Memory B cell (primary cell): ENCODE measurements at regions not wholly inside any gene's neighbourhood (a gene's known extent, or its start where the extent isn't known, plus 50 kb on each side); places are given as distances from the start of the nearest gene placed in this dataset.
A peak's percentile ranks its signal among the peaks of the same experiment; 100 is the strongest.

ENCODE experiments used
- ATAC-seq: fragments of 150-1000 bp; cut with Tn5 transposase; 2 replicates; pipeline ENCODE4 v1.10.0; 2021; ENCODE audit warnings: low read depth, mild to moderate bottlenecking, moderate library complexity
- DNase-seq, 2 donors: peaks; one replicate each; pipeline ENCODE4 v3.0.0; 2022; ENCODE audit warnings: low spot score in 2 of 2
- H3K27ac Mint-ChIP-seq: one replicate; pipeline ENCODE4 v1.8.0; 2022; ENCODE audit warnings: mild to moderate bottlenecking, moderate library complexity, mixed read lengths
- H3K27me3 Mint-ChIP-seq: one replicate; pipeline ENCODE4 v1.8.0; 2022; ENCODE audit warnings: mixed read lengths
- H3K36me3 Mint-ChIP-seq: one replicate; pipeline ENCODE4 v1.8.0; 2022; ENCODE audit warnings: mild to moderate bottlenecking, mixed read lengths
- H3K4me1 Mint-ChIP-seq: one replicate; pipeline ENCODE4 v1.8.0; 2022; ENCODE audit warnings: mixed read lengths
- H3K4me3 Mint-ChIP-seq: one replicate; pipeline ENCODE4 v1.8.0; 2022; ENCODE audit warnings: mild to moderate bottlenecking, moderate library complexity, mixed read lengths
- H3K9me3 Mint-ChIP-seq: one replicate; pipeline ENCODE4 v1.8.0; 2022; ENCODE audit warnings: mixed read lengths

GRCh38 chr13:29684441-29684840, 89.0 kb upstream of the SLC7A1 start:
- H3K27me3 Mint-ChIP-seq, result peaks cover 14% of the 10 kb centered on the region

GRCh38 chr13:29683041-29683440, 87.6 kb upstream of the SLC7A1 start:
- H3K36me3 Mint-ChIP-seq, result no peaks in the 10 kb centered on the region
- no peaks in the 10 kb centered on the region for H3K4me1 Mint-ChIP-seq
- H3K27me3 Mint-ChIP-seq, result peaks cover 15% of the 10 kb centered on the region
- no peak overlapping the region for H3K4me3 Mint-ChIP-seq
- ATAC-seq, result no peak
- no peak for DNase-seq
- H3K27ac Mint-ChIP-seq, result no peak overlapping the region
- H3K9me3 Mint-ChIP-seq, result peaks cover 3% of the 10 kb centered on the region

More at GRCh38 chr13:29684441-29684840, 89.0 kb upstream of the SLC7A1 start:
- Mint-ChIP-seq H3K4me1 (no peaks in the 10 kb centered on the region), H3K9me3 (peaks cover 3% of the 10 kb centered on the region), H3K4me3 (no peak overlapping the region), H3K27ac (no peak overlapping the region), H3K36me3 (no peaks in the 10 kb centered on the region)
- ATAC-seq, result no peak
- DNase-seq, result no peak

- Mint-ChIP-seq H3K9me3 (peaks cover 3% of the 10 kb centered on the region), H3K27me3 (peaks cover 11% of the 10 kb centered on the region), H3K4me1 (no peaks in the 10 kb centered on the region), H3K4me3 (no peak overlapping the region), H3K27ac (no peak overlapping the region), H3K36me3 (no peaks in the 10 kb centered on the region)
- no peak for ATAC-seq
- no peak for DNase-seq
These were observed 86.4 kb upstream of the SLC7A1 start for GRCh38 chr13:29681864-29682263.

- DNase-seq (no peak), ATAC-seq (no peak)
- Mint-ChIP-seq H3K36me3 (no peaks in the 10 kb centered on the region), H3K9me3 (peaks cover 3% of the 10 kb centered on the region), H3K4me3 (no peak overlapping the region), H3K27me3 (peaks cover 13% of the 10 kb centered on the region), H3K27ac (no peak overlapping the region), H3K4me1 (no peaks in the 10 kb centered on the region)
These were observed 84.0 kb upstream of the SLC7A1 start for GRCh38 chr13:29679396-29680053.

GRCh38 chr13:29677627-29678026, 82.1 kb upstream of the SLC7A1 start:
- Mint-ChIP-seq H3K4me1 (no peaks in the 10 kb centered on the region), H3K36me3 (no peaks in the 10 kb centered on the region)

GRCh38 chr13:29676941-29677452, 81.5 kb upstream of the SLC7A1 start:
- peaks cover 14% of the 10 kb centered on the region for H3K27me3 Mint-ChIP-seq
- peaks cover 5% of the 10 kb centered on the region for H3K9me3 Mint-ChIP-seq
- H3K4me3 Mint-ChIP-seq, result no peak overlapping the region
- no peaks in the 10 kb centered on the region for H3K4me1 Mint-ChIP-seq
- no peak for ATAC-seq
- DNase-seq, result no peak
- no peaks in the 10 kb centered on the region for H3K36me3 Mint-ChIP-seq
- no peak overlapping the region for H3K27ac Mint-ChIP-seq

More at GRCh38 chr13:29677627-29678026, 82.1 kb upstream of the SLC7A1 start:
- DNase-seq, result no peak
- Mint-ChIP-seq H3K27me3 (peaks cover 14% of the 10 kb centered on the region), H3K4me3 (no peak overlapping the region), H3K9me3 (peaks cover 4% of the 10 kb centered on the region), H3K27ac (no peak overlapping the region)
- no peak for ATAC-seq

GRCh38 chr13:29676535-29676934, 81.0 kb upstream of the SLC7A1 start:
- Mint-ChIP-seq H3K27me3 (peaks cover 13% of the 10 kb centered on the region), H3K9me3 (peaks cover 5% of the 10 kb centered on the region), H3K27ac (no peak overlapping the region), H3K4me3 (no peak overlapping the region), H3K4me1 (no peaks in the 10 kb centered on the region), H3K36me3 (no peaks in the 10 kb centered on the region)
- ATAC-seq (no peak), DNase-seq (no peak)

GRCh38 chr13:29674532-29674931, 79.0 kb upstream of the SLC7A1 start:
- Mint-ChIP-seq H3K4me1 (no peaks in the 10 kb centered on the region), H3K27me3 (peaks cover 10% of the 10 kb centered on the region), H3K27ac (no peak overlapping the region), H3K9me3 (peaks cover 5% of the 10 kb centered on the region), H3K36me3 (no peaks in the 10 kb centered on the region), H3K4me3 (no peak overlapping the region)
- DNase-seq (no peak), ATAC-seq (no peak)

GRCh38 chr13:29664591-29664990, 69.1 kb upstream of the SLC7A1 start:
- no peak for DNase-seq
- Mint-ChIP-seq H3K4me1 (peaks cover 4% of the 10 kb centered on the region), H3K4me3 (no peak overlapping the region), H3K36me3 (peaks cover 7% of the 10 kb centered on the region), H3K9me3 (peaks cover 19% of the 10 kb centered on the region), H3K27me3 (peaks cover 9% of the 10 kb centered on the region), H3K27ac (no peak overlapping the region)
- peak; percentile 63 for ATAC-seq

GRCh38 chr13:29654843-29655547, 59.5 kb upstream of the SLC7A1 start:
- peaks cover 16% of the 10 kb centered on the region for H3K9me3 Mint-ChIP-seq
- no peak for ATAC-seq
- DNase-seq, result no peak
- no peak overlapping the region for H3K4me3 Mint-ChIP-seq
- peaks cover 28% of the 10 kb centered on the region for H3K36me3 Mint-ChIP-seq
- H3K4me1 Mint-ChIP-seq, result peaks cover 5% of the 10 kb centered on the region
- peaks cover 3% of the 10 kb centered on the region for H3K27me3 Mint-ChIP-seq
- no peak overlapping the region for H3K27ac Mint-ChIP-seq

GRCh38 chr13:29654384-29654783, 58.9 kb upstream of the SLC7A1 start:
- no peak for ATAC-seq
- Mint-ChIP-seq H3K4me3 (no peak overlapping the region), H3K4me1 (peaks cover 5% of the 10 kb centered on the region), H3K36me3 (peaks cover 25% of the 10 kb centered on the region), H3K9me3 (peaks cover 13% of the 10 kb centered on the region), H3K27me3 (peaks cover 1% of the 10 kb centered on the region), H3K27ac (no peak overlapping the region)
- no peak for DNase-seq

- Mint-ChIP-seq H3K27me3 (peaks cover 1% of the 10 kb centered on the region), H3K4me3 (peak overlapping the region; percentile 75), H3K27ac (peak overlapping the region; percentile 39), H3K4me1 (peaks cover 6% of the 10 kb centered on the region), H3K9me3 (peaks cover 4% of the 10 kb centered on the region), H3K36me3 (peaks cover 9% of the 10 kb centered on the region)
- DNase-seq, result no peak
- peak; percentile 53 for ATAC-seq
These were observed 53.3 kb upstream of the SLC7A1 start for GRCh38 chr13:29648760-29649159.
